ENCODE measurements at regions not wholly inside any gene's neighbourhood (a gene's known extent, or its start where the extent isn't known, plus 50 kb on each side); places are given as distances from the start of the nearest gene placed in this dataset.
"Not testable (repeated sequence)": the region's sequence is repeated elsewhere in the genome, so short reads cannot be mapped to it uniquely, and the experiment has no call there.

GRCh38 chr11:97460091-97460490 lies 1070.3 kb downstream of the JRKL start:
- no peak for DNase-seq

GRCh38 chr11:97461044-97461880 lies 1071.4 kb downstream of the JRKL start:
- no peak for DNase-seq

GRCh38 chr11:97461934-97462333 lies 1072.1 kb downstream of the JRKL start:
- DNase-seq = no peak

- DNase-seq = no peak
Measured at GRCh38 chr11:97463891-97464290, 1074.1 kb downstream of the JRKL start.

GRCh38 chr11:97471480-97471879 lies 1081.7 kb downstream of the JRKL start:
- no peak for DNase-seq

GRCh38 chr11:97487387-97487786 lies 1097.6 kb downstream of the JRKL start:
- DNase-seq = no peak

DNA sequence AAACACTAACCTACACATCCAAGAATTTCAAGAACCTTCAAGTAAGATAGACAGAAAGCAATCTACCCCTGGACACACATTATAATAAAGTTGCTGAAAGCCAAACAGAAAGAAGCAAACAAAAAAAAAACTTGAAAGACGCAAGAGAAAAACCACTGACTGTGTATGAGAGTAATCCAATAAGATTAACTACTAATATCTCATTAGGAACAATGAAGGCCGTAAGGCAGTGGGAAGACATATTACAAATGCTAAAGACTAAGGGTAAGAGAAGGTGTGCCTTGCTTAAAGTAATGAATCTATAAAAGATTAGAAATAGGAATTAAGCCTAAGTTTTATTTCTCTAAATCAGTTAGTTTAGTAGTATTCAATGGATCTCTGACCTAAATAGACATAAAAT lies 1109.1 kb downstream of the JRKL start:
- DNase-seq = no peak

DNA sequence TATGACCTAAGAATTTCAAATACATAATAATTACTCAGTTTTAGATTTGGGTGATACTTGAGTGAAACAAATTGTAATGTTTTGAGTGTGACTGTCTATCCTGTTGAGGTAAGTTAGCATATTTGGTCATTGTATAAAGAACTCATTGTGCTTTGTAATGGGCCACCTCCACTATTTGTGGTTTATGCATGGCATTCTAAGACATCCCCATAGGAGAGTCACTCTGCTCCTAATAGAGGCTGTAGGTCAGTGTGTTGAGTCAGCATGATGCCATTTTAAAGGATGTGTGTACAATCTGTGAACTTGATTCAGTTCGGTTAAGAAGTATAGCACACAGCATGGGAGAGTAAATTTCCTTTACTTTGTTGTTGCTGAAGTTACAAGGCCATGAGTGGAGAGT lies 1112.4 kb downstream of the JRKL start:
- DNase-seq = no peak

DNA sequence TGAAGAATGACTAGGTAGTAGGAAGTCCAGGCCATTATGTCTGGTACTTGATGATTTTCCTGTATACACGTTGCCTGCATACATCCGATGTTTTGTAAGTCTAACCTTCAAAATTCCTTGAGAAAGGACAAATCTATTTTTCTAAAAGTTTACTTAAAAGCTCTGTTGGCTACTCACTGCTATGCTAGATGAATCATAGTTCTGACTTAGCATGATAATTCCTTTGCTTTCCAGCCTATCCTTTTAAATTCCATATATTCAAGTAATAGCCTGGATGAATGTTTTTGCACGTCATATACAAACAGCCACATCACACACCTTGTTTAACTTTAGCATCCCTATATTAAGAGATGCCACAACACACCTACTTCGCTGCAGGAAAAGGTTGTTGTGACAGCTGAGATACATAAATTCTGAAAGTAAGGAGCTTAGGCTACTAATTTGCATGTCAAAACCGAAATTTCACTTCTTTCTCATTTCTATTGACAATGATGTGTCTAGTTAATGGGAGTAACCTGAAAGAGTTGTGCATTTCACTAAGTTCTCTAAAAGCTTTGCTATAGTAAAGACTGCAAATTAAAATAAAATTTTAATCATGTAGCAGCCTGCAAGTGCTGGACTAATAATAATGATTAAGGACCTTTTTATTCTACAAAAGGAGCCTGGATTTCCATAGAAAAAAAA lies 1116.4 kb downstream of the JRKL start:
- DNase-seq = no peak

GRCh38 chr11:97514446-97514845 lies 1124.6 kb downstream of the JRKL start:
- DNase-seq = no peak

DNA sequence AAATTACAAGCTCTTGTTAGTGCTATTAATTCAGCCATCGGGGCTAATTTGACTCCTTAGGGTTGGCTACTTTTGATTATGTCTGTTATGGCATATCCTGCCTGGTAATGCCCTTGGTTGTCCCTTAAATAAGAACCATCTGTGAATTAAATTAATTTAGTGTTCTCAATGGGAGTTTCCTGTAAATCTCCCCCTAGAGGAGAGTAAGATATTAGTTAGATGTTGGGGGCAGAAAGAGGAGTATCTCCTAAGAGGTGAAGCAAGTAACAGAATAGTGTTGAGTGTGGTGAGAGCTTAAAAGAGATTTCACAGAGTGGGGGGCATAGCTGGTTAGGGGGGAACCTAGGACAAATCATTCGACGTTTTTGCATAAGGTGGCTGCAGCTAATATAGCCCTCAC lies 1126.9 kb downstream of the JRKL start:
- no peak for DNase-seq

DNA sequence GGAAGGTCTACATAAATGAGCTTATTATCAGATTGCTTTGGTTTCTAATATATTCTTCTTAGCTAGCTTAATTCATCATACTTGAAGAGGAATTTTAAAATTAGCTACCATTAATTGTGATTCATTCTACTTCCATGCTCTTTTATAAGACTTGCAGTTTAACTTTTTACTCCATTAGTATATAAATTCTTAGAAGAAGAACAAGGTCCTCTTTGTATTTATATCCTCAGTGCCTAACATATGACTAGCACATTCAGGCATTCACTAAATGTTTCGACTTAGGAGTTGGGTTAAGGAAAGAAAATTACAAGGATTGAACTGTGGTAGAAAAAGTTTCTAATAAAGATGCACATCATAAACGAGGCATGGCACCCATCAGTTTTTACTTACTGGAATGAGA lies 1135.5 kb downstream of the JRKL start:
- DNase-seq = no peak

DNA sequence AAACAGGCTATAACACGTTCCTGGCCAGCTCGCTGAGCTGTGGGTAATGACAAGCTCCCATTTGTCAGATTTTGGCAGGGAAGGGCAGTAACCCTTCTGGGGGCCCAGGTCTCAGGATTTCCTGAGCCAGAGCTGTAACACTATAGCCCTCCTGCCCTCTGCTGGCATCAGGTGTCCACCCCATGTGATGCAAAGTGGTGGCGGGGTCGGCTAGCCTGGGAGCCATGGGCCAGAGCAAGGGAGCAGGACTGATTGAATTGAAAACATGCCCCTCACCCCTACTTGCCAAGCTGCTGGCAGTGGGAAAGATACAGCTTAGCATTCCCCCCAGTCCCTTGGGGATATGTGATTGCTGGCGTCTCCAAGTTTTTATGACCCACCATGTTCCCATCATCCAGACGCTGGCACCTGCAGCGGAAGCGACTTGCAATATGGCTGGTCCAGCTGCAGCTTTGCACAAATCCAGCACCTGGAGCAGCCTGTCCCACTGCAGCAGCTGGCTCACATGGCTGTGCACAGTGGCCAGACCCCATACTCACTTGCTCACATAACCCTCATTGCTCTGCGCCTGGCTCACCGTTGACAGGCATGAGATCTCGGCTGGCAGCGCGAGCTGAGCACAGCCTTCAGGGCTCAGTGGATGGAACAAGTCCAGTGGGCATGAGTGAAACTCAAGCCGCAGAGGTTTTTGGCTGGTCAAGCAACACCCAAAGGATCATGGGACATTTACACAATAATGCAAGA lies 1147.8 kb downstream of the JRKL start:
- no peak for DNase-seq

- no peak for DNase-seq
Measured at GRCh38 chr11:97544431-97544830, 1154.6 kb downstream of the JRKL start.

DNA sequence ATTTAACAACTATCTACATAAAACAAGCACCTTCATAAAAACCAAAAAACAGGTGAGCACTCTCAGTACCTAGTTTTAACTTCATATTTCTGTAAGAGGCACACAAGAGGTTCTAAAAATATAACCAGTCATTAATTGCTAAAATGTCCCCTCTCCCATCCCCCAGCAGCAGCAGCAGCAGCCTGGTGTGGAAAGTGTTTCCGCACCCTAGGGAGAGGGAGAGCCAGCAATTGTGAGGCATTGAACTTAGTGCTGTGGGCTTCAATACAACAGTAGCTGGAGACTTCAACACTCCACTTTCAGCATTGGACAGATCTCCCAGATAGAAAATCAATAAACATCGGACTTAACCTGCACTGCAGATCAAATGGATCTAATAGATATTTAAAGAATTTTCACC lies 1158.5 kb downstream of the JRKL start:
- DNase-seq = no peak

DNA sequence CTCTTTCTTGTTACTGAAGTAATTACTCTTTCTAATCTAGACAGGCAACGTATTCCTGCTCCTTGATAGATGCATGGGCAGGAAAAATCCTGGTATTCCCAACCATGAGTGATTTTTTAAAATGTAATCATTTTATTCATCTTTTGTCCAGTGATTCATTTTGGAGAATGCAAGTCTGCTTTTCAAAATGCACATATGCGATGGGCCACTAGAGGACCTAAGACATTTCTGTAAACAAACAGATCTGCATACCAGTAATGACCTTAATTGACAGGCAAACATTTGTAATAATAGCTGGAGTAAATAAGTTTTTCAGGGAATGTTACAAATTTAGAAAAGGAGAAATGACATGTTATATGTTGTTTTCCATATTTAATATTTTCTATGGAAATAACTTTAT lies 1167.6 kb downstream of the JRKL start:
- DNase-seq = no peak

DNA sequence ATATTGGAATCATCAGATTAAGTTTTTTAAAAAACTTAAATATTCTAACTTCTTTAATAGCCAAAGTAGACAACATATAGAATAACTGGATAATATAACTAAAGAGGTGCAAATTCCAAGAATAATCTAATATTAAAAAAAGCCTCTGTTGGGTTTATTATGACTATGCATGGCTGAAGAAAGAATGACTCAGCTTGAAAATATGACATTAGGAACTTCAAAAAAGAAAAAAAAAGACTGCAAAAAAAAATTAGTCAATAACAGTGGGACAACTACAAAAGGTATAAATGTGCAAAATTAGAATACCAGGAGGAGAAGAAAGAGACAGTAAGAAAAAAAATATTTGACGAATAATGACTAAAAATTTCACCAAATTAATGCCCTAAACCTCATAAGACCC lies 1178.0 kb downstream of the JRKL start:
- no peak for DNase-seq

DNA sequence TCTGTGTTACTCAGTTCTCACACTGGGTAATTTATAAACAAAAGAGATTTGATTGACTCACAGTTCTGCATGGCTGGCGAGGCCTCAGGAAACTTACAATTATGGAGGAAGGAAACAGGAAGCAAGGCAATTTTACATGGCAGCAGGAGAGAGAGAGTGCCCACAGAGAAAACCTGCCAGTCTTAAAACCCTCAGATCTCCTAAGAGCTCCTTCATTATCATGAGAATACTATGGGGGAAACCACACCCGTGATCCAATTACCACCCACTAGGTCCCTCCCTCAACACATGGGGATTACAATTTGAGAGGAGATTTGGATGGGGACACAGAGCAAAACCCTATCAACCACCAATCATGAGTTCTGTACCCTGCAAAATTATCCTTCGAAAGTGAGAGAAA lies 1180.8 kb downstream of the JRKL start:
- no peak for DNase-seq

- DNase-seq = not testable (repeated sequence)
Measured at GRCh38 chr11:97573771-97574170, 1184.0 kb downstream of the JRKL start.

DNA sequence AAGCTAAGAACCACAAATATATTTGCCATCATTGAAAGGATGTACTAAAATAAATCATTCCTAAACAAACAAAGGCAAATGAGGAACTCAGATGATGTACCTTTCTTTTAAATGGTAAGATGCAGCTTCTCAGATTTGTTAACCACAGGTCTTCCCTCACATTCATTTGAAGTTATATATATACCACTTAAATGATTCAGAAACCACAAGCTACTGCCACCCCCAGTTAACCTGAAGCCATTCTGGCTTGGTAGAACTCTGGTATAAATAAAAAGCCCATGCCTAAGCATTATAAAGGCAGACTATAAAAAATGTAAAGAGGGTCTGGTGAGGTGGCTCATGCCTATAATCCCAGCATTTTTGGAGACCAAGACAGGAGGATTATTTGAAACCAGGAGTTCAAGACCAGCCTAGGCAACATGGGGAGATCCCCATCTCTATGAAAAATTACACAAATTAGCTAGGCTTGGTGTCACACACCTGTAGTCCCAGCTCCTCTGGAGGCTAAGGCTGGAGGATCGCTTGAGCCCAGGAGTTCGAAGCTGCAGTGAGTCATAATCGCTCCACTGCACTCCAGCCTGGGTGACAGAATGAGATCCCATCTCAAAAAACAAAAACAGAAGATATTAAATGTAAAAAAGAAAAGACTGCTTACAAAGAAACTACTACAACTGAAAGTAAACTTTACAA lies 1185.3 kb downstream of the JRKL start:
- no peak for DNase-seq

DNA sequence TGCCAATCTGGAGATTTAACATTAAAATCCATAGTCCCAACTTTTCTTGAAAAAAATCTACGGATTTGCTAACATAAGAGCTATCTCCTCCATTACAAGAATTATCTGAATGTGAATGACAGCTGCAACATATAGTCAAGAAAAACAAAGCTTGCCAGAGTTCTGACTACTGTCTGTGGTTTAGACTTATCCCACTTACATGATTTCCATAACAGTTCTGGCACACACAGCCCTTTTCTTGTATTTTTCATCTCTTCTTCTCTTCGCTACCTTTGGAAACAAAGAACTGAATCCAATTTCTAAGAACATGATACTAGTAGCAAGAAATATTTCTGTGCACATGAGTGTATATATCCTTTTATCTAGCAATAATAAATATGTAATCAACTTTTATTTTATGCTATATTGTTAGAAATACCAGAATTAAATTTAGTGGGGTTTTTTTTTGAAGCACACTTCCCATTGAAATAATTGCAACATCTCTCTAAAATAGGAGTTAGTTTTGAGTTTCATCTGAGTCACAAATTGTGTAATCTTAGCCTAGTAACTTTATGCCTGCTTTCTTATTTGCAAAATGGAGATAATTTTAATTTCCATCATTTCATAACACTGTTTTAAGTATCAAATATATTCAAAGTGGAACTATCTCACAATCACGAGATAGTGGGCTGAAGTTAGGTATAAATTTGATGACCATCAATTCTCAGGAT lies 1217.6 kb downstream of the JRKL start:
- peak in 1 of 2 donors; percentile 28 for DNase-seq

GRCh38 chr11:97610000-97610399 lies 1220.2 kb downstream of the JRKL start:
- DNase-seq = no peak

DNA sequence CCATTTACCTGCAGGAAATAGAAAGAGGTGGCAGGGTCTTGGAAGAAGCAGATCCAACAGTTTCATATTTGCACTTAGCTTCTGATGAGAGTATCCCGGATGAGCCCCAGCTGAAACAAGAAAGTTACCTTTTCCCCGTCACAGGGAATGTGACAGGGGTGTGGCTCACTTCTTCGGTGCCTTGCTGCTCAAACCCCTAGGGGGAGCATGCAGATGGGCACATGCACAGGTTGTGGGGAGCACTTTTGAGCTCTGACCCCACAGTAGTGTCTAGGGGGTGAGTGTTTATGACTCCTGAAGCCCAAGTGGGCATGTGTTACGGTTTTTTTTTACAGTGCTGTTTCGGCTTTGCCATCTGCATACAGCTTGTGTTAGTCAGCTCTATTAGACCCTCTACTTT lies 1221.0 kb downstream of the JRKL start:
- no peak for DNase-seq
